DMS53 (cell line): ENCODE measurements at regions not wholly inside any gene's neighbourhood (a gene's known extent, or its start where the extent isn't known, plus 50 kb on each side); places are given as distances from the start of the nearest gene placed in this dataset.

Experiments used
- DNase-seq: peaks from one replicate; lab custom pipeline; 2025; lab: John Stamatoyannopoulos, UW

DNA sequence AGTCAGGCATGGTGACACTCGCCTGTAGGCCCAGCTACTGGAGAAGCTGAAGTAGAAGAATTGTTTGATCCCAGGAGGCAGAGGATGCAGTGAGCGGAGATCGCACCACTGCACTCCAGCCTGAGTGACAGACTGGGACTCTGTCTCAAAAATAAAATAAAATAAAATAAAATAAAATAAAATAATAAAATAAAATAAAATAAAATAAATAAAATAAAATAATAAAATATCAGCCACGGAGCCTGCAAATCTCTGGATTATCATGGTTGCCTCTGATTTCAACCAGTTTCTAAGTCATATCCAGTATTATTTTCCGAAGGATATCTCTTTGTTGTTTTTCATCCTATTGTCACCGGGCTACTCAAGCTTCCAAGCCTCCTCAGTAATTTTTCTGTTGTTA, 51.7 kb upstream of the FZD8 start:
- DNase-seq: no peak
